ENCODE measurements at regions not wholly inside any gene's neighbourhood (a gene's known extent, or its start where the extent isn't known, plus 50 kb on each side); places are given as distances from the start of the nearest gene placed in this dataset.

DNA sequence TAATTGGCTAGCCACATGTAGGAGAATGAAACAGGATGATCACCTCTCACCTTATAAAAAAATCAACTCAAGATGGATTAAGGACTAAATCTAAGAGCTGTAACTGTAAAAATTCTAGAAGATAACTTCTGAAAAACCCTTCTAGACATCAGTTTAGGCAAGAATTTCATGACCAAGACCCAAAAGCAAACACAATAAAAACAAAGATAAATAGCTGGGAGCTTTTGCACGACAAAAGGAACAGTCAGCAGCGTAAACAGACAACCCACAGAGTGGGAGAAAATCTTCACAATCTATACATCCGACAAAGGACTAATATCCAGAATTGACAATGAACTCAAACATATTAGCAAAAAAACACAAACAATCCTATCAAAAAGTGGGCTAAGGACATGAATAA, 316.3 kb downstream of the METTL4 start:
- no peak for TF ChIP-seq POLR2A (IDR thresholded peaks at IDR 0.05)
- TF ChIP-seq, protein P1, sequence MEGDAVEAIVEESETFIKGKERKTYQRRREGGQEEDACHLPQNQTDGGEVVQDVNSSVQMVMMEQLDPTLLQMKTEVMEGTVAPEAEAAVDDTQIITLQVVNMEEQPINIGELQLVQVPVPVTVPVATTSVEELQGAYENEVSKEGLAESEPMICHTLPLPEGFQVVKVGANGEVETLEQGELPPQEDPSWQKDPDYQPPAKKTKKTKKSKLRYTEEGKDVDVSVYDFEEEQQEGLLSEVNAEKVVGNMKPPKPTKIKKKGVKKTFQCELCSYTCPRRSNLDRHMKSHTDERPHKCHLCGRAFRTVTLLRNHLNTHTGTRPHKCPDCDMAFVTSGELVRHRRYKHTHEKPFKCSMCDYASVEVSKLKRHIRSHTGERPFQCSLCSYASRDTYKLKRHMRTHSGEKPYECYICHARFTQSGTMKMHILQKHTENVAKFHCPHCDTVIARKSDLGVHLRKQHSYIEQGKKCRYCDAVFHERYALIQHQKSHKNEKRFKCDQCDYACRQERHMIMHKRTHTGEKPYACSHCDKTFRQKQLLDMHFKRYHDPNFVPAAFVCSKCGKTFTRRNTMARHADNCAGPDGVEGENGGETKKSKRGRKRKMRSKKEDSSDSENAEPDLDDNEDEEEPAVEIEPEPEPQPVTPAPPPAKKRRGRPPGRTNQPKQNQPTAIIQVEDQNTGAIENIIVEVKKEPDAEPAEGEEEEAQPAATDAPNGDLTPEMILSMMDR (IDR thresholded peaks at IDR 0.05), result no peak
- Histone ChIP-seq H3K4me1 (no peaks in the 10 kb centered on the region), H3K27ac (no peak overlapping the region), H3K4me3 (no peak overlapping the region), H3K36me3 (no peaks in the 10 kb centered on the region), H3K9me3 (no peaks in the 10 kb centered on the region), H3K27me3 (no peaks in the 10 kb centered on the region)
- ATAC-seq (no peak), DNase-seq (no peak)
- intact Hi-C loops (cut with DNase I), result no loop called here
- WGBS (ENCODE audit: insufficient coverage, low coverage, low lambda C conversion rate, missing lambda C conversion rate), result 69% methylated on average over 3 of the region's 3 CpGs

DNA sequence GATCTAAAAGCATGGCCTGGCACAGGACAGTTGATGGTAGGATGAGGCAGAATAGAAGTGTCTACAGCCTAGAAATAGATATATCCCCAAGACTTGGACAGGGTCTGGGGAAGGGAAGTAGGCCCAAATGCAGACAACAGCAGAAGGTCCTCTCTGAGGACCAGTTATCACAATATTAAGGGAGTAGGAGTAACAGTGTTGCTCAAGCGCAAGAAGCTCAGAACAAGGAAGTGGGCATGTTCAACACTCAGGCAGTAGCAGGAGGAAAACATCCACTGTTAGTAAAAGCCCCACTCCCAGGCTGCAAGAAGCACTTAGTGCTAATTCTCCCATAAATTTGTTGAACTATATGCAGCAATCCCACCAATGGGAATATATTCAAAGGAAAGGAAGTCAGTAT, 314.7 kb downstream of the METTL4 start:
- Histone ChIP-seq H3K36me3 (no peaks in the 10 kb centered on the region), H3K27ac (no peak overlapping the region), H3K9me3 (no peaks in the 10 kb centered on the region), H3K4me3 (no peak overlapping the region), H3K4me1 (no peaks in the 10 kb centered on the region), H3K27me3 (no peaks in the 10 kb centered on the region)
- WGBS (ENCODE audit: insufficient coverage, low coverage, low lambda C conversion rate, missing lambda C conversion rate), result 80% methylated on average over 1 of the region's 1 CpG
- DNase-seq (no peak), ATAC-seq (no peak)
- TF ChIP-seq POLR2A (IDR thresholded peaks at IDR 0.05), result no peak
- TF ChIP-seq, protein P1 (IDR thresholded peaks at IDR 0.05), result no peak
- intact Hi-C loops (cut with DNase I), result no loop called here

DNA sequence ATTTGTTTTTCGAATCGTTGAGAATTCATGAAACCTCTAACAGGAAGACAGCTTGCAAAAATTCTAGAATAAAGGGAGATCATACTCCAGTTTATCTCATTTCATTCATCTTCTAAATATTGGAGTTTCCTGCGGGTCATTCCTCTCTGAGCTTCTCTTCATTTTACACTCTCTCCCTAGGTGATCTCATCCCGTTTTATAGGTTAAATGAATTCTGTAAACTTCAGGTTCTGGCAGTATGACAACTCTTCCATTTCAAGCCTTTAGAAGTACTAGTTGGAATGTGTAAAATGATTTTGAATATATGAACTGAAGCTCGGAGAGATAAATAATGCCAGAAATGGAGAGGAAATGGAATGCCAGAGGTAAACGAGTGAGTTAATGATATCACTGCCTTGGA, 312.4 kb downstream of the METTL4 start:
- Histone ChIP-seq H3K36me3 (no peaks in the 10 kb centered on the region), H3K9me3 (no peaks in the 10 kb centered on the region), H3K4me3 (no peak overlapping the region), H3K27me3 (no peaks in the 10 kb centered on the region), H3K27ac (no peak overlapping the region), H3K4me1 (no peaks in the 10 kb centered on the region)
- 51% methylated on average over 6 of the region's 6 CpGs for WGBS (ENCODE audit: insufficient coverage, low coverage, low lambda C conversion rate, missing lambda C conversion rate)
- intact Hi-C loops (cut with DNase I), result no loop called here
- TF ChIP-seq POLR2A (IDR thresholded peaks at IDR 0.05), result no peak
- TF ChIP-seq, protein P1 (IDR thresholded peaks at IDR 0.05), result no peak
- no peak for DNase-seq
- ATAC-seq, result no peak

DNA sequence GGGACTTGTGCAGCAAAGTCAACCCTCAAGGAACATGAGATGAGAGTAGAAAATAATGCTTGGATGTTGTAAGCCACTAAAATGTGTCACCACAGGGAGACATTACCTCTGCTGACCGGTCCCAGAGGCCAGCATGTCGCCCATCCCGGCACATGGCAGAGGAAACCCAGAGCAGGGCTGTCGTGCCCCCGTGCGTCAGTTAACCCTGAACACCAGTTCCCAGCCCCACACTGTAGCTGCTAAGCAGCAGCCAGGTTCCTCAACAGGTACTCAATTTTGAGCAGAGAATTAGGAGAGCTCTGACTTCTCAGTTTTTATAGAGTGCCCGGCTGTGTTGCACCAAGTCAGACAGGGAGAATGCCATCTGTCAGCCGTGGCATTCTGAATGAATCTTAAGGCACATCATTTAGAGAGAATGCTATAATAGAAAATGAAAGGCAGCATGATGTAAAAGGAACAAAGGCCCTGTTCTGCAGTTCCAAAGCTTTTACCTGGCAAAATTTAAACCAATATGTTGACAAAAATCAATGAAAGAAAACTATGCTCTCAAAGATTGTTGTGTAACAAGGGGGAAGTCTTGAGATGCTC, 307.9 kb downstream of the METTL4 start:
- Histone ChIP-seq H3K27ac (no peak overlapping the region), H3K4me1 (no peaks in the 10 kb centered on the region), H3K4me3 (no peak overlapping the region), H3K27me3 (no peaks in the 10 kb centered on the region), H3K9me3 (no peaks in the 10 kb centered on the region), H3K36me3 (no peaks in the 10 kb centered on the region)
- ATAC-seq (no peak), DNase-seq (no peak)
- 78% methylated on average over 8 of the region's 8 CpGs for WGBS (ENCODE audit: insufficient coverage, low coverage, low lambda C conversion rate, missing lambda C conversion rate)
- TF ChIP-seq POLR2A (IDR thresholded peaks at IDR 0.05), result no peak
- TF ChIP-seq, protein P1 (IDR thresholded peaks at IDR 0.05), result no peak
- intact Hi-C loops (cut with DNase I), result no loop called here

DNA sequence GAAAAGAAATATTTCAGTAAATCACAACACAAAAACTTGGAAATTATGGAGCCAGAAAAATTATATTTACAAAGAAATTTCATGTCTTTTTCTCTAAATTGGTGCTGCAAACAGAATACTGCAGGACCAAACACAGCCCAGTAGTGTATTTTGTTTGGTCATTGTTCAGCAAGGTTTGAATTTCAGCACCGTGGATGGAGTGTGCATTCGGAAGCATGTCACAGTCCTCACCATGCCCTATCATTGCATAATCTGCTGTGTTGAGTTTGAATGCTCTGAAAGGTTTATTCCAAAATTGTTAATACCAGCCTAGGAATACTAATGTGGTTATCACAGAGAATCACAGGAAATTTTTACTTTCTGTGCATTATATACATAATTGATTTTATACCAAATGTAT, 296.7 kb downstream of the METTL4 start:
- H3K27ac ChIP-seq, result no peak overlapping the region
- DNase-seq (no peak), ATAC-seq (no peak)
- no peak overlapping the region for H3K4me3 ChIP-seq
- no peaks in the 10 kb centered on the region for H3K4me1 ChIP-seq
- 51% methylated on average over 2 of the region's 2 CpGs for WGBS (ENCODE audit: insufficient coverage, low coverage, low lambda C conversion rate, missing lambda C conversion rate)
- intact Hi-C loops (cut with DNase I), result no loop called here
- H3K9me3 ChIP-seq, result no peaks in the 10 kb centered on the region
- H3K27me3 ChIP-seq, result no peaks in the 10 kb centered on the region
- no peaks in the 10 kb centered on the region for H3K36me3 ChIP-seq
- TF ChIP-seq, protein P1 (IDR thresholded peaks at IDR 0.05), result no peak
- TF ChIP-seq POLR2A (IDR thresholded peaks at IDR 0.05), result no peak

Data from right lobe of liver (tissue), 6 donors.